Bronchial epithelial cell (primary cell): ENCODE measurements at regions not wholly inside any gene's neighbourhood (a gene's known extent, or its start where the extent isn't known, plus 50 kb on each side); places are given as distances from the start of the nearest gene placed in this dataset.

Experiments
- DNase-seq: peaks from one replicate; pipeline ENCODE4 v3.0.0-alpha.2; 2010; ENCODE audit warnings: low read depth
- FAIRE-seq: peaks from 2 replicates; lab custom pipeline; 2011; peaks lifted over from hg19 to GRCh38; lab: Jason Lieb, UNC
- H3K27me3 ChIP-seq: 2 replicates; pipeline ENCODE4 v1.5.1; 2011; ENCODE audit warnings: low read length; ENCODE audit not compliant: control insufficient read depth, insufficient read depth
- H3K36me3 ChIP-seq: 2 replicates; pipeline ENCODE4 v1.5.1; 2011; ENCODE audit warnings: low read length; ENCODE audit not compliant: control insufficient read depth, insufficient read depth
- H3K4me3 ChIP-seq: 2 replicates; pipeline ENCODE4 v1.5.1; 2011; ENCODE audit warnings: mild to moderate bottlenecking, low read depth, low read length, control low read depth
- TF ChIP-seq, protein P1 (sequence below): IDR thresholded peaks from 2 replicates; pipeline ENCODE4 v1.5.1; 2011; ENCODE audit warnings: mild to moderate bottlenecking, moderate library complexity, low read length, control low read depth, inconsistent platforms; ENCODE audit not compliant: insufficient read depth, severe bottlenecking

DNA sequence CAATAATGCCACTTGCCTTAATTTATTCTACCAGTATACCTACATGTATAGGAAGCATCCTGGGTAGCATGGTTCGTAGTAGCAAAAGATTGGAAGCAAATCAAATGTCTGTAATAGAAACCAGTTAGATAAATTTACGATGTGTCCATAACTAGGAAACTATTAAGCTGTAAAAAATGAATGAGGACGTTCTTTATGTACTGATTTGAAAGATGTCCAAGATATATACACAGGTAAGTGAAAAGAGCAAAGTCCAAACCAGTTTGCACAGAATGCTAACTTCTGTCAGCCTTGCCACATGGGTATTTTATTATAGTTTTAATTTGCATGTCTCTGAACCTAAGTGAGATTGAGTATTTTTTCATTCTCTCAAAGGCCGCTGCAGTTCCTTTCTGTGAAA lies 251.8 kb upstream of the IRF2BP2 start:
- TF ChIP-seq, protein P1, sequence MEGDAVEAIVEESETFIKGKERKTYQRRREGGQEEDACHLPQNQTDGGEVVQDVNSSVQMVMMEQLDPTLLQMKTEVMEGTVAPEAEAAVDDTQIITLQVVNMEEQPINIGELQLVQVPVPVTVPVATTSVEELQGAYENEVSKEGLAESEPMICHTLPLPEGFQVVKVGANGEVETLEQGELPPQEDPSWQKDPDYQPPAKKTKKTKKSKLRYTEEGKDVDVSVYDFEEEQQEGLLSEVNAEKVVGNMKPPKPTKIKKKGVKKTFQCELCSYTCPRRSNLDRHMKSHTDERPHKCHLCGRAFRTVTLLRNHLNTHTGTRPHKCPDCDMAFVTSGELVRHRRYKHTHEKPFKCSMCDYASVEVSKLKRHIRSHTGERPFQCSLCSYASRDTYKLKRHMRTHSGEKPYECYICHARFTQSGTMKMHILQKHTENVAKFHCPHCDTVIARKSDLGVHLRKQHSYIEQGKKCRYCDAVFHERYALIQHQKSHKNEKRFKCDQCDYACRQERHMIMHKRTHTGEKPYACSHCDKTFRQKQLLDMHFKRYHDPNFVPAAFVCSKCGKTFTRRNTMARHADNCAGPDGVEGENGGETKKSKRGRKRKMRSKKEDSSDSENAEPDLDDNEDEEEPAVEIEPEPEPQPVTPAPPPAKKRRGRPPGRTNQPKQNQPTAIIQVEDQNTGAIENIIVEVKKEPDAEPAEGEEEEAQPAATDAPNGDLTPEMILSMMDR = no peak
- H3K4me3 ChIP-seq = no peak overlapping the region
- DNase-seq = no peak
- H3K27me3 ChIP-seq = no peaks in the 10 kb centered on the region
- FAIRE-seq = no peak
- no peaks in the 10 kb centered on the region for H3K36me3 ChIP-seq

DNA sequence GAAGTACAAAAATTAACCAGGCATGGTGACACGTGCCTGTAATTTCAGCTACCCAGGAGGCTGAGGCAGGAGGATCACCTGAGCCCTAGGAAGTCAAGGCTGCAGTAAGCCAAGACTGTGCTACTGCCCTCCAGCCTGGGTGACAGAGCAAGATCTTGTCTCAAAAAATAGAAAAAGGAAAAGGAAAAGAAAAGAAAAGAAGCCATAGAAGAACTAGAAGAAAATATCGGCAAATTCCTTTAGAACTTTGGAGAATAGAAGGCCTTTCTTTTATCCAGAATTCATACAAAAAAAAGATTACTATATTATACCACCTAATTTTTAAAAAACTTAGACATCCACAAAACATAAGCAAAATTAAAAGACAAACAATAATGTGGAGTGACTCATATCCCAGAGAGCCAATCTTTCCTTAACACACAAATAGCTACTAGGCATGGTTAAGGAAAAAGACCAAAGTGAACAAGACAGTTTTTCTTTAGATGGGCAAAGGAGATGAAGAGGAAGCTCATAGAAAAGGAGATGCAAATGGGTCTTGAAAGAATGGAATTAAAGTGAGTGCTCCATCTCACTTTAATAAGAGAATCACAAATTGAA lies 251.1 kb upstream of the IRF2BP2 start:
- no peak overlapping the region for H3K4me3 ChIP-seq
- no peaks in the 10 kb centered on the region for H3K27me3 ChIP-seq
- TF ChIP-seq, protein P1 = no peak
- FAIRE-seq = no peak
- DNase-seq = peak; percentile 29
- H3K36me3 ChIP-seq = no peaks in the 10 kb centered on the region

DNA sequence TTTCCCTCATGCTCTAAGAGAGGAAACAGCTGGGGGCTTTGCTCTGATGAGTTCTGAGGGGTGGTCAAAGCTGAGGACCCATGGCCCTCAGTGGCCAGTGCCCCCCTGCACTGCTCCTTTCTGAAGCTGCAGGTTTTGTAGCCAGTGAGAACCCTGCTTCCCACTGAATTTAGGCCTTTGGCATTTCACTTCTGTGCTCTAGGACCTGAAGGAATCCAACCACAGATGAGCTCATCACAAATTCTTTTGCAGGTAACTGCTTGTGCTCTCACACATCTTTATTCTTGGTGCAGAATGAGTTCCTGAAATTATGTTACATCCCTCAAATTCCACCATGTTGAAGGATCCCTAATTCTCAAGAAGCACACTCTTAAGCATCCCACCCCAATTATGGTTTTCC lies 248.7 kb upstream of the IRF2BP2 start:
- Histone ChIP-seq H3K4me3 (no peak overlapping the region), H3K36me3 (no peaks in the 10 kb centered on the region), H3K27me3 (no peaks in the 10 kb centered on the region)
- TF ChIP-seq, protein P1 = no peak
- peak; percentile 79 for DNase-seq
- no peak for FAIRE-seq

DNA sequence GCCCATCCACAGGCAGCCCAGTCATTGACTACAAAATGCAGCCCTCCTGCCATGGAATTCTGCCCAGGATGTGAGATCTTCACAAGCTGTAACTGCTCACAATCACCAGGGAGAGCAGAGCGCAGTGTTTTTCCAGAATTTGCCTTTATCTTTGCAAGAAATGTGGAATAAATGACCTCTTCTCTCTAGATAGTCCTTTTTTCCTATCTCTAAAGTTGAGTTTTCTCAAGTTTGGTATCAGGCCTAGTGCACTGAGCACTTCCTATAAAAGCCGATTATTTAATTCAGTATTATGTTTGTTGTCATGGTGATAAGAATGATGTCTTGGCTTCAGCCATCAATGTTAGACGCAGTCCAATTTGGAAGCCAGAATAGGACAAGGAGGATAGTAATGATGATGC lies 246.9 kb upstream of the IRF2BP2 start:
- FAIRE-seq (no peak), DNase-seq (no peak)
- no peak overlapping the region for H3K4me3 ChIP-seq
- TF ChIP-seq, protein P1 = no peak
- H3K36me3 ChIP-seq = no peaks in the 10 kb centered on the region
- no peaks in the 10 kb centered on the region for H3K27me3 ChIP-seq

DNA sequence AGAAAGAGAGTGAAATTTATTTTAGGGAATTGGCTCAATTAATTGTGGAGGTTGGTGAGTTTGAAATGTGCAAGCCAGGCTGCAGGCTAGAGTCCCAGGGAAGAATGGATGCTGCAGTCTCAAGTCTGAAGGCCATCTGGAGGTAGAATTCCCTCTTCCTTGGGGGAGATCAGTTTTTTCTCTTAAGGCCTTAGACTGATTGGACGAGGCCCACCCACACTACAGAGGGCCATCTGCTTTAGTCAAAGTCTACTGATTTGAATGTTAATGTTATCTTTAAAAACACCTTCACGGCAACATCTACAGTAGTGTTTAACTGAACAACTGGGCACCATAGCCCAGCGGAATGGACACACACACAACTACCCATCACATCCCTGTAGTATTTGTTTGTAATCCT lies 245.9 kb upstream of the IRF2BP2 start:
- Histone ChIP-seq H3K36me3 (no peaks in the 10 kb centered on the region), H3K27me3 (no peaks in the 10 kb centered on the region), H3K4me3 (no peak overlapping the region)
- TF ChIP-seq, protein P1 = no peak
- no peak for FAIRE-seq
- DNase-seq = no peak

DNA sequence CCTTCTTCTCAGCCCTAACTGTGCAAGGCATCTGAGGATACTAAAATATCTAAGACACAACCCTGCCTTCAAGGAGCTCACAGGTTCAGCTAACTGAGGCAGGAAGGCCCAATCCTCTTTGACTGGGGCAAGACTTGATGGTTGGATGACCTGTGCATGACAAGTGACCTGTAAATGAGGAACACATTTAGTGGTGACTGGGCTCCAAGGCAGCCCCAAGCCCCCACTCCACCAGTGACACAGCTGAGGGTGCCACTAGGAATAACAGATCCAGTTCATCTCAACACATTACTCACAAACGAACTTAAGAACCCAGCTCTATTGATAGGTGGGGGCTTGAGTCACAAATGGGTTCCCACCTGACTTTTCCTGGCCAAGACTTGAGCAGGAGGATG lies 244.7 kb upstream of the IRF2BP2 start:
- DNase-seq (no peak), FAIRE-seq (no peak)
- H3K36me3 ChIP-seq = no peaks in the 10 kb centered on the region
- H3K27me3 ChIP-seq = no peaks in the 10 kb centered on the region
- H3K4me3 ChIP-seq = no peak overlapping the region
- TF ChIP-seq, protein P1 = no peak
